NCI-H2227 treated with DMSO at 0.1 percent for 48 hours (cell line): ENCODE measurements at regions not wholly inside any gene's neighbourhood (a gene's known extent, or its start where the extent isn't known, plus 50 kb on each side); places are given as distances from the start of the nearest gene placed in this dataset.
A peak's percentile ranks its signal among the peaks of the same experiment; 100 is the strongest.
"Not testable (repeated sequence)": the region's sequence is repeated elsewhere in the genome, so short reads cannot be mapped to it uniquely, and the experiment has no call there.

Experiments used
- DNase-seq: peaks from one replicate; lab custom pipeline; 2025; lab: John Stamatoyannopoulos, UW

DNA sequence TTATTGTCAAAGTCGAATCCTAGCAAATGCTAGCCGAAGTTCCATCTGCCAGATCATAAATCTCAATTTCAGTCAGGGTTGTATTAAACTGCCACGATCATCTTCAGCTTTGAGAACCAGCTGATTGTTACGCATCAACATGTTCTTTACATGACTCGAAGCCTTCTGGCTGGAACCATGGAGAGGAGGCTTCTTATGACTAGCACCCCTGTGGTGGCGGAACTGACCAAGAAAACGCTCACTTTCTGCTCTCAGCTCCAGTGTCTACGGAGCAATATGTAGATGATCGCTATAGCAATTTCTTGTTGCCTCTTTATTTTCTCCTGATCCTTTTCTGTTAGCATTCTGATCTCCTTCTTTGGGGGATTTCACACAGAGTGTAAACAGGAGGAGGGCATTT is 479.4 kb upstream of the SLC35B3 start:
- peak; percentile 20 for DNase-seq

- DNase-seq = no peak
Observed at GRCh38 chr6:8908638-8909037, 473.3 kb upstream of the SLC35B3 start.

- DNase-seq = no peak
Observed at GRCh38 chr6:8906699-8907098, 471.4 kb upstream of the SLC35B3 start.

GRCh38 chr6:8905757-8906156 is 470.4 kb upstream of the SLC35B3 start:
- no peak for DNase-seq

DNA sequence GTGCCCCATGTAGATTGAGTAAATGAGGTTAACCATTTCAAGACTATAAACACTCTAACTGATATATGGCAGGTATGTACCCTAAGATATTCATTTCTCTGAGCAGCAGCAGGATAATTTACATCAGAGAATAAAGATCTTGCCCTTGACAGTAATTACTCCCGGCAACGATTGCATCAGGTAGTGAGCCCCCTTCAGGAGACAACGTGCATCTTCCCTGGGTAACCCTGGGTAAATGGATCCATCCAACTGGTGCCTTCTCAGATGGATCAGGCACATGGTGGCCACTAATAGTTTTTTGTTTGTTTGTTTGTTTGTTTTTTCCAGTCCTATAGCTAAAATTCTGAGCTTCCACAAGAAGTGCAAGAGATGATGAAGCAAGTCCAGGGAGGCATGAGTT is 469.4 kb upstream of the SLC35B3 start:
- no peak for DNase-seq

- no peak for DNase-seq
Observed at GRCh38 chr6:8900056-8900455, 464.7 kb upstream of the SLC35B3 start.

GRCh38 chr6:8889514-8889913 is 454.2 kb upstream of the SLC35B3 start:
- no peak for DNase-seq

DNA sequence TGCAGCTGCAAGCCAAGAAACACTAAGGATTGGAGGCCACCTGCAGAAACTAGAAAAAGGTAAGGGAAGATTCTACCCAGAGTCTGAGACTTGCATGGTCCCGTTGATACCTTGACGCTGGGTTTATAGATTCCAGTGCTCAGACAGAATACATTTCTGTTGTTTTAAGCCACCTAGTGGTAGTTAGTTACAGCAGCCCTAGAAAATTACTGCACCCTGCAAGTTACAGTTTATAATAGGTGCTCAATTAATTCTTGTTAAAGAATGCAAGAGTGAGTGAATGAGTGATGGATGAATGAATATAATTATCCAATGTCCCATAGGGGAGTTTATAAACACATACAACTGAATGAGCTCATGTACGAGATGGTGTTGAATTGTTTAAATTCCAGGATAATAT is 453.1 kb upstream of the SLC35B3 start:
- no peak for DNase-seq

- no peak for DNase-seq
Observed at GRCh38 chr6:8881663-8882062, 446.3 kb upstream of the SLC35B3 start.

- DNase-seq = no peak
Observed at GRCh38 chr6:8879334-8879733, 444.0 kb upstream of the SLC35B3 start.

DNA sequence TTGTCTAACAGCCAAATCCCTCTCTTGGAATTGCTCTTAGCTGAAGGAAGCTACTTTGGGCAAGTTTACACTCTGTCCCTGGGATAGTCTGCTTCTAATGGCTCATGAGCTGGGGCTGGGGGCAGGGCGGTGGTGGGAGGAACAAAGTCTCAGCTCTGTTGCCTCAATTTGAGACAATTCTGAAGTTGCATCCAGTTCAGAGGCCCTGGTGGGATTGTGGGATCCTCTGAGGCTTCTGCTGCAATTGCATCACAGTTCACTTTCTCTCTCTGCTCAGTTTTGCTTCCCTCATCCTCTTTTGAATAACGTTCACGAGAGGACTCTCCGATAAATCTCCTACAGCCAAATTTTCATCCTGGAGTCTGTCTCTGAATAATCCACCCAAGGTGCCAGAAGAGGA is 440.6 kb upstream of the SLC35B3 start:
- no peak for DNase-seq

DNA sequence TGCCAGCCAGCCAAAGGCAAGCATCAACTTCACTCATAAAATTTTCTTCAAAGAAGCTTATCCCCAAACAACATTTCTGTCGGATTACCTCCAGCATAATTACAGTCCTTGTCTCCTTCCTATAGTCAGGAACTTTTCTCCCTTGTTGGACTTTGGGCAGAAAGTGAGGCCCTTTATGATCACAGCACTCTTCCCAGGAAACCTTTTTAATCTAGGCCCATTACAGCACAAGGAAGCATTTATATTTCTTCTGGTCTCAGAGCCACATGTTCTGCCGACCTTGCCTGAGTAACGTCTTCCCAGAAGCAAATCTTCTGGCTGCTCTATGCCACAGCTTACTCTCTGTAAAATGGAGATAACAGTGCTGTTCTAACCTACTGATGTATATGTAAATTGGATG is 437.2 kb upstream of the SLC35B3 start:
- no peak for DNase-seq

- no peak for DNase-seq
Observed at GRCh38 chr6:8865451-8865850, 430.1 kb upstream of the SLC35B3 start.

DNA sequence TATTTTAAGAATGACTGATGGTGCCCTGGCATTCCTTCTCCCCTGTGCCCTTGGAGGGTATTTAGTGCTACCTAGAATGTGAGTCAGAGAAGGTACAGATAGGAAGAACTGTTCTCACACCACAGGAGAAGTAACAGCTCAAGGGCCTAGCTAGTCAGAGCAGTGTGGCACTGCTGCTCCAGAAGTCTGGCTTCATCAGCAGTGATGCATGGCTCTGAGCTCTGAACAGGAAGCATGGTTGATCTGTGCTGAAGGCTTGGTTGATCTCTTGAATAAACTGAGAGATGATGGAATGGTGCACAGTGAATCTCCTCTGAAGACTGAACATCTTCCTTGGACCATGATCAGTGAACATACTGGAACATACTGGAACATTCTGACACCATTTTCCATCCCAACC is 425.3 kb upstream of the SLC35B3 start:
- no peak for DNase-seq

- DNase-seq = no peak
Observed at GRCh38 chr6:8859501-8859900, 424.2 kb upstream of the SLC35B3 start.

GRCh38 chr6:8858854-8859331 is 423.5 kb upstream of the SLC35B3 start:
- DNase-seq = no peak

DNA sequence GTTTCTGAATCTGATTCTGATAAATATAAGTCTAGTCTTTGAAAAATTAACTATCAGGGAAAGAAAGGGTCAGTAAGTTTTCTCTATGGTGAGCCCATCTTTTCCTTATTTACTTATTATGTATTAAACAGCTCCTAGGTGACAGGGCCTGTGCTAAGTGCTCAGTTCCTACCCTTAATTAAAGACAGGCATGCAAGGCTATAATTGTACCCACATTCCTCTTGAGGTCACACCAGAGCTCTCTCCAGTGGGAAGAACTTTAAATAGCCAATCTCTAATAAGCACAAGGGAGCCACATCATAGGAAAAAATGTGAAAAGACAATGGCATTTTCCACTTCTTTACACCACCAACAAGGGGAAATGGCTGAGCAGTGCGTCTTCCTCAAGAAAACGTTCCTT is 421.8 kb upstream of the SLC35B3 start:
- DNase-seq = no peak

DNA sequence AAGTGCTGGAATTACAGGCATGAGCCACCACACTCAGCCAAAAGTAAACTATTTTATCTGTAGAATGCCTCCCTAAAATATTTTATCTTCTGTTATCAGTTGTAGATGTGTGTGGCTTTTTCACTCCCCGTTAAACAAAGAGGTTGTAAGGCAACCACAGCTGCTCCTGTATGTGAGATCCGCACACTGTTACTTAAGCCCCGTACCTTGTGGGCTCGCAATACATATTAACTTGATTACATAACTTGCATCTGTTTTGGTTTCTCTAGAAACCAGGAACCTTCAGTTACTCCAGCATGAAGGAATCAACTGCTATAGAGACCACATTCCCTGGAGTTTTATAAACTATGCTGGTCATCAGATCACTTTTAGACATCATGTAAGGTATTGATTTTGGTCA is 420.1 kb upstream of the SLC35B3 start:
- no peak for DNase-seq

GRCh38 chr6:8852332-8852731 is 417.0 kb upstream of the SLC35B3 start:
- no peak for DNase-seq

- DNase-seq = not testable (repeated sequence)
Observed at GRCh38 chr6:8846680-8847079, 411.3 kb upstream of the SLC35B3 start.

- no peak for DNase-seq
Observed at GRCh38 chr6:8845690-8846089, 410.3 kb upstream of the SLC35B3 start.

GRCh38 chr6:8844968-8845367 is 409.6 kb upstream of the SLC35B3 start:
- no peak for DNase-seq

- DNase-seq = no peak
Observed at GRCh38 chr6:8839626-8840025, 404.3 kb upstream of the SLC35B3 start.

DNA sequence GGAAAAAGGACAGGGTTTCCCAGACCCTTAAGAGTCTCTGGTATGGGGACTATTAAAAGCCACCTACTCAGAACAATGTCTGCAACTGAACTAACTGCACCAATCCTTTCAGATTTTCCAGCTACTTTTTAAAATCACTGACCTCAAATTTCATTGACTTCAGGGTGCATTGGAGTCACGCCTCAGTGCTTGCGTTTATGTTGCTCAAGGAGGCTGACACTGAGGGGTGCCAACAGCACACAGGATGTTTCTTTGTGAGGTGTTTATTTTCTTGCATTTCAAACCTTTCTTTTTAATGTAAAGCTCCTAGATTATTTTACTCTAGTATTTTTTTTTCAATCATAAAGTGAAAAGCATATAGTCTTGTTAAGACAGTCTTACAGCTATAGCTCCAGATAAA is 402.0 kb upstream of the SLC35B3 start:
- DNase-seq = no peak

DNA sequence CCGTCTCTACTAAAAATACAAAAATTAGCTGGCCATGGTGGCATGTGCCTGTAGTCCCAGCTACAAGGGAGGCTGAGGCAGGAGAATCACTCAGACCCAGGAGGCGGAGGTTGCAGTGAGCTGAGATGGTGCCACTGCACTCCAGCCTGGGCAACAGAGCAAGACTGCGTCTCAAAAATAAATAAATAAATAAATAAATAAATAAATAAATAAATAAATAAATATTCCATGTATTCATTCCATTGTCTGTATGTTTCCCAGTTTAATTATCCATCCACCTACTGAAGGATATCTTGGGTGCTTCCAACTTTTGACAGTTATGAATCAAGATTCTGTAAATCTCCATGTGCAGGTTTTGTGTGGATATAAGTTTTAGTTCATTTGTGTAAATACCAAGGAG is 397.4 kb upstream of the SLC35B3 start:
- DNase-seq = not testable (repeated sequence)
